ENCODE measurements at regions not wholly inside any gene's neighbourhood (a gene's known extent, or its start where the extent isn't known, plus 50 kb on each side); places are given as distances from the start of the nearest gene placed in this dataset.

- no peaks in the 10 kb centered on the region for H3K4me1 ChIP-seq (ENCODE audit: control insufficient read depth, insufficient read depth, low read length)
- H3K27me3 ChIP-seq (ENCODE audit: control insufficient read depth, insufficient read depth, low read length): no peaks in the 10 kb centered on the region
- H3K4me3 ChIP-seq (ENCODE audit: low read length): no peak overlapping the region
- H3K27ac ChIP-seq (ENCODE audit: low read depth, low read length): no peak overlapping the region
- no peak overlapping the region for H3K9ac ChIP-seq (ENCODE audit: low read length)
- no peaks in the 10 kb centered on the region for H3K36me3 ChIP-seq (ENCODE audit: control insufficient read depth, insufficient read depth, low read length)
Observed at GRCh38 chr7:35581605-35582210, 113.2 kb downstream of the HERPUD2 start.

GRCh38 chr7:35576031-35576573 is 118.8 kb downstream of the HERPUD2 start:
- H3K27ac ChIP-seq (ENCODE audit: low read depth, low read length): no peak overlapping the region

DNA sequence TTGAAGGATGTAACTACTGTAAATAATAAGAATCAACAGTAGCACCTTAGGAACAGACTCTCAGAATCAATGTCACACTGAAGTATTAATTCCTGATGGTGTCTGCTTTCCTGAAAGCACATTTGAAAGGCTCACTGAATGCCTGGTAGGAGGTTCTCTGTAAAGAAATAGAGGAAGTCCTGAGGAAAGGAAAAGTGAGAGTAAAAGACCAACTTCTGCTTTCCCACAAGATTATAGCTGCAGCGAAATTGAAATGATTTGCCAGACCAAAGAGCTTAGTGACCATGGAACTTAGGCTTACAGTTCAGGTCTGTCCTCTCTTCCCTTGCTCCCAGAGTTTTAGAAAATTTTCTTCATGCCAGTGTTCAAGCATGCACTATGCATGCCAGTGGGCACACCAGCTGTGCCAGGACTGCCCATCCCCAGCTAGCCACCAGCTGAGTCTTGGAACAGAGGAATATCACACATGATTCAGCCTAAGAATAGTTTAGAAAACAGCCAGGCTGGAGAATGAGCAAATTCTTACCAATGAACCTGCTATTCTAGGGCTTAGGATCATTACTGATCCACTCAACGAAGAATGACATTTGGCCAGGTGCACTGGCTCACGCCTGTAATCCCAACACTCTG is 123.2 kb downstream of the HERPUD2 start:
- no peaks in the 10 kb centered on the region for H3K27me3 ChIP-seq (ENCODE audit: control insufficient read depth, insufficient read depth, low read length)
- H3K4me3 ChIP-seq (ENCODE audit: low read length): no peak overlapping the region
- no peak overlapping the region for H3K27ac ChIP-seq (ENCODE audit: low read depth, low read length)

More at GRCh38 chr7:35576031-35576573, 118.8 kb downstream of the HERPUD2 start:
- no peak overlapping the region for H3K4me3 ChIP-seq (ENCODE audit: low read length)
- no peaks in the 10 kb centered on the region for H3K27me3 ChIP-seq (ENCODE audit: control insufficient read depth, insufficient read depth, low read length)
- no peaks in the 10 kb centered on the region for H3K36me3 ChIP-seq (ENCODE audit: control insufficient read depth, insufficient read depth, low read length)
- H3K4me1 ChIP-seq (ENCODE audit: control insufficient read depth, insufficient read depth, low read length): no peaks in the 10 kb centered on the region
- H3K9ac ChIP-seq (ENCODE audit: low read length): no peak overlapping the region

DNA sequence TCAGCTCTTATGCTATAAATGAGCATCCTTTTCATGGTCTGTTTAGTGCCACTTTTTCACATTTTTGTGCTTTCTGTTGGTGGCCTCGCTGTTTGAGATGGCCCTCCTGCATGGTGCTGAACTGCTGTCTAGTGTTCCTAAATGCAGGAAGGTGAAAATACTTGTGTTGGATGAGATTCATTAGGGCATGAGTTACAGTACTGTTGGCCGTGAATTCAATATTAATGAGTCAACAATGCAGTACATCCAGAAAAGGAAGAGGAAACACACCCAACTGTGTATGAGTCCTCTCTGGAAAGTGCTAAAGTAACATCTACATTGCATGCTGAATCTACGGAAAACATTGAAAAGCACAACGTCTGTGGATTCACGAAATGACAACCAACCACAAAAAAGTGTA is 124.0 kb downstream of the HERPUD2 start:
- Histone ChIP-seq H3K9ac (ENCODE audit: low read length) (no peak overlapping the region), H3K27me3 (ENCODE audit: control insufficient read depth, insufficient read depth, low read length) (no peaks in the 10 kb centered on the region), H3K36me3 (ENCODE audit: control insufficient read depth, insufficient read depth, low read length) (no peaks in the 10 kb centered on the region), H3K27ac (ENCODE audit: low read depth, low read length) (no peak overlapping the region), H3K4me1 (ENCODE audit: control insufficient read depth, insufficient read depth, low read length) (no peaks in the 10 kb centered on the region), H3K4me3 (ENCODE audit: low read length) (no peak overlapping the region)

More for the DNA sequence above, 123.2 kb downstream of the HERPUD2 start:
- Histone ChIP-seq H3K9ac (ENCODE audit: low read length) (no peak overlapping the region), H3K4me1 (ENCODE audit: control insufficient read depth, insufficient read depth, low read length) (no peaks in the 10 kb centered on the region), H3K36me3 (ENCODE audit: control insufficient read depth, insufficient read depth, low read length) (no peaks in the 10 kb centered on the region)

DNA sequence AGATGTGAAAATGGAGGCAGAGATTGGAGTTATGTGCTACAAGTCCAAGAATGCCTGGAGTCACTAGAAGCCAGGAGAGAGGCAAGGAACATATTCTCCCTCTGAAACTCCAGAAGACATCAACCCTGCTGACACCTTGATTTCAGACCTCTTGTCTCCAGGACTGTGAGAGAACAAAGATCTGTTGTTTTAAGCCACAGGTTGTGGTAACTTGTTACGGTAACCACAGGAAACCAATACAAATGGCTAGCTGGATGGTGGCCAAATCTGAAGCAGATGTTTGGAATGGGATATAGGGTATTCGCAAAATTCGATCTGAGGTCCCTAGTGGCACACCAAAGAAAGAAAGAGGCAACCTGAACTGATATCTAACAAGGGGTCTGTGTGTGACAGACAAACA is 129.0 kb downstream of the HERPUD2 start:
- Histone ChIP-seq H3K4me1 (ENCODE audit: control insufficient read depth, insufficient read depth, low read length) (no peaks in the 10 kb centered on the region), H3K36me3 (ENCODE audit: control insufficient read depth, insufficient read depth, low read length) (no peaks in the 10 kb centered on the region), H3K9ac (ENCODE audit: low read length) (no peak overlapping the region), H3K27ac (ENCODE audit: low read depth, low read length) (no peak overlapping the region), H3K27me3 (ENCODE audit: control insufficient read depth, insufficient read depth, low read length) (no peaks in the 10 kb centered on the region), H3K4me3 (ENCODE audit: low read length) (no peak overlapping the region)

- Histone ChIP-seq H3K9ac (ENCODE audit: low read length) (no peak overlapping the region), H3K36me3 (ENCODE audit: control insufficient read depth, insufficient read depth, low read length) (no peaks in the 10 kb centered on the region), H3K4me3 (ENCODE audit: low read length) (no peak overlapping the region), H3K4me1 (ENCODE audit: control insufficient read depth, insufficient read depth, low read length) (no peaks in the 10 kb centered on the region), H3K27ac (ENCODE audit: low read depth, low read length) (no peak overlapping the region), H3K27me3 (ENCODE audit: control insufficient read depth, insufficient read depth, low read length) (no peaks in the 10 kb centered on the region)
Observed at GRCh38 chr7:35558841-35559240, 136.1 kb downstream of the HERPUD2 start.

DNA sequence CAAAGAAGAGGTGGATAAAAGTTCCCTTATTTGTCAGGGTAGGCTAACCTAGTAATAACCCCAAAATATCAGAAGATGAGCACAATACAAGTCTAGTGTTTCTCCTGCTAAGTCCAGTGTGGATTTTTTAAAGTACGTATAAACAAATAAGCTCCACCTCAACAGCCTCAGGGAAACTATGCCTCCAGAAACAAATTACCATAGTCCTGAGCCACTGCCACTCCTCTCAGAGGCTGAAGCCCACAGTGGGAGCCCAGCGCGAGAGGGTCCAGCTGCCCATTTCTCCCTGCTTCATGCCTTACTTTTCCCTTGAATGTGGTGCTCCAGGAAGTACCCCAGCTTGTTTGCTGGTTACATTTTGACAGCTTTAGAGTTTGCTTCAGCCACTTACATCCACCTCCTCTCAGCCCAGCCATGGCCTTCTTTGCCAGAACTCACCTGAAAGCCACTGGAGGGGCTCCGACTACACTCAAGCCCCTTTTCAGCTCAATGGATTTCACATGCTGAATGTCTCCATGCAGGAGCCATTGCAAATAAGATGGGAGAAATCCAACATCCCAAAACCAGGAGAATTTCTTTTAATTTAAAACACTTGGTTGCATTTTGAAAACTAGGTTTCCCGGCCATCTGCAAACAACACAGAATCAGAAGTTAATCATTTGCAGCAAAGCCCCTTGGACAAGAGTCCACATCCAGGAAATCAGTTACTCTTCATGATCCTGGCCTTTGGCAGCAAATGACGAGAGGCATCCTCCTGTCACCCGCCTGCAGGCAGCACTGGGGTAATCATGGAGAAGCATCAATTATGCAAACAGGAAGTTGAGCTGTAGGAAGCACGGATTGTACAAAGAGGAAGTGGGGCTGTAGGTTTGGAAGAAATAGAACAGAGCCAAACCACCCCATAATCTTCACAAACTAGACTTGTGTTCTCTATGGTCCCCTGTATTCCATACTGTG is 138.1 kb downstream of the HERPUD2 start:
- Histone ChIP-seq H3K4me3 (ENCODE audit: low read length) (no peak overlapping the region), H3K4me1 (ENCODE audit: control insufficient read depth, insufficient read depth, low read length) (peaks cover 3% of the 10 kb centered on the region), H3K36me3 (ENCODE audit: control insufficient read depth, insufficient read depth, low read length) (no peaks in the 10 kb centered on the region), H3K27me3 (ENCODE audit: control insufficient read depth, insufficient read depth, low read length) (no peaks in the 10 kb centered on the region), H3K9ac (ENCODE audit: low read length) (no peak overlapping the region), H3K27ac (ENCODE audit: low read depth, low read length) (no peak overlapping the region)

GRCh38 chr7:35555934-35556333 is 139.0 kb downstream of the HERPUD2 start:
- no peak overlapping the region for H3K4me3 ChIP-seq (ENCODE audit: low read length)
- H3K9ac ChIP-seq (ENCODE audit: low read length): no peak overlapping the region
- no peak overlapping the region for H3K27ac ChIP-seq (ENCODE audit: low read depth, low read length)
- H3K36me3 ChIP-seq (ENCODE audit: control insufficient read depth, insufficient read depth, low read length): no peaks in the 10 kb centered on the region
- no peaks in the 10 kb centered on the region for H3K27me3 ChIP-seq (ENCODE audit: control insufficient read depth, insufficient read depth, low read length)
- H3K4me1 ChIP-seq (ENCODE audit: control insufficient read depth, insufficient read depth, low read length): peaks cover 3% of the 10 kb centered on the region

DNA sequence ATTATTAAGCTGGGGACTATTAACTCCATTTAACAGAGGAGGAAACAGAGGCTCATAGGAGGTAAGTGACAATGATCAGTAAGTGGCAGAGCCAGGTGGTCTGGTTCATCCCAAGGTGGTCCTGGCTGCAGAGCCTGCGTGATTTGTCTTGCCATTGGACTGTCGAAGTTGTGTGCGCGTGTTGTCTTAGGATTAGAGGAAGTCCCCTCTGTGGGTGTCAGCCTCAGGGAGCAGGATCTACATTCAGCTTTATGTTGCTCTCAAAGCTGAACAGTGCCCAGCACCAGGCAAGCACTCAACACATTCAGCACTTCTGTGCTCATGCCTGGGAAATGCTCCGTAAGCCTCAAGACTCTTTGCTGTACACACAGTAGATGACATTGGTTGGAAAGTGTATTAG is 139.5 kb downstream of the HERPUD2 start:
- H3K4me1 ChIP-seq (ENCODE audit: control insufficient read depth, insufficient read depth, low read length): peaks cover 3% of the 10 kb centered on the region
- no peaks in the 10 kb centered on the region for H3K27me3 ChIP-seq (ENCODE audit: control insufficient read depth, insufficient read depth, low read length)
- no peak overlapping the region for H3K4me3 ChIP-seq (ENCODE audit: low read length)
- no peaks in the 10 kb centered on the region for H3K36me3 ChIP-seq (ENCODE audit: control insufficient read depth, insufficient read depth, low read length)
- H3K27ac ChIP-seq (ENCODE audit: low read depth, low read length): no peak overlapping the region
- no peak overlapping the region for H3K9ac ChIP-seq (ENCODE audit: low read length)

DNA sequence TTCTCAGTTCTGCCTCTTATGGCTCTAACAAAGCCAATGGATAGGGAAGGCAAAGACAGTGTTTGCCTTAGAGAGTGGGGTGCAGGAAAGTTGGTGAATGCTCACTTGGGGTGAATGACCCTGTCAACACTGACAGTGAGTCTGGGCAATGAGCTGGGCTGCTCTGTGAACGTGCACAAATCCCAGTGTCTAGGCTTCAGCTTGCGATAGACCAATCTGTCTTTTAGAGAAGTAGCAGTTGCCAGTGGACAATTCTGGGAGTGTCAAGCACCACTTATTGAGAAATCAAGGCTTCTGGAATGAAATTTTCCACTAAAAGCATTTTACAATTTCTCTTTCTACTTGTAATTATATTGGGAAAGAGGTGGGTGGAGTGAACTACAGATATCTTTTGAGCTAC is 141.4 kb downstream of the HERPUD2 start:
- Histone ChIP-seq H3K27me3 (ENCODE audit: control insufficient read depth, insufficient read depth, low read length) (no peaks in the 10 kb centered on the region), H3K4me3 (ENCODE audit: low read length) (no peak overlapping the region), H3K27ac (ENCODE audit: low read depth, low read length) (no peak overlapping the region), H3K9ac (ENCODE audit: low read length) (no peak overlapping the region), H3K4me1 (ENCODE audit: control insufficient read depth, insufficient read depth, low read length) (peaks cover 3% of the 10 kb centered on the region), H3K36me3 (ENCODE audit: control insufficient read depth, insufficient read depth, low read length) (no peaks in the 10 kb centered on the region)

GRCh38 chr7:35552691-35553090 is 142.2 kb downstream of the HERPUD2 start:
- Histone ChIP-seq H3K4me3 (ENCODE audit: low read length) (no peak overlapping the region), H3K4me1 (ENCODE audit: control insufficient read depth, insufficient read depth, low read length) (peaks cover 3% of the 10 kb centered on the region), H3K36me3 (ENCODE audit: control insufficient read depth, insufficient read depth, low read length) (no peaks in the 10 kb centered on the region), H3K27ac (ENCODE audit: low read depth, low read length) (no peak overlapping the region), H3K9ac (ENCODE audit: low read length) (no peak overlapping the region), H3K27me3 (ENCODE audit: control insufficient read depth, insufficient read depth, low read length) (no peaks in the 10 kb centered on the region)

- Histone ChIP-seq H3K27ac (ENCODE audit: low read depth, low read length) (no peak overlapping the region), H3K9ac (ENCODE audit: low read length) (no peak overlapping the region), H3K36me3 (ENCODE audit: control insufficient read depth, insufficient read depth, low read length) (no peaks in the 10 kb centered on the region), H3K4me1 (ENCODE audit: control insufficient read depth, insufficient read depth, low read length) (peaks cover 3% of the 10 kb centered on the region), H3K4me3 (ENCODE audit: low read length) (no peak overlapping the region), H3K27me3 (ENCODE audit: control insufficient read depth, insufficient read depth, low read length) (no peaks in the 10 kb centered on the region)
Observed at GRCh38 chr7:35551321-35552081, 143.4 kb downstream of the HERPUD2 start.
